ENCODE measurements at regions not wholly inside any gene's neighbourhood (a gene's known extent, or its start where the extent isn't known, plus 50 kb on each side); places are given as distances from the start of the nearest gene placed in this dataset.

GRCh38 chr7:25562673-25563182 lies 334.4 kb upstream of the NPVF start:
- Histone ChIP-seq H3K36me3 (ENCODE audit: insufficient read depth, low read length, poor library complexity, severe bottlenecking) (no peaks in the 10 kb centered on the region), H3K4me3 (ENCODE audit: low read depth, low read length, poor library complexity, severe bottlenecking) (no peak overlapping the region), H3K4me1 (ENCODE audit: insufficient read depth, low read length, poor library complexity, severe bottlenecking) (peaks cover 10% of the 10 kb centered on the region), H3K27ac (ENCODE audit: low read depth, low read length, poor library complexity, severe bottlenecking) (no peak overlapping the region), H3K27me3 (replicated peaks; ENCODE audit: insufficient read depth, low read depth, low read length, poor library complexity) (peaks cover under 1% of the 10 kb centered on the region), H3K9me3 (ENCODE audit: low read depth, low read length, poor library complexity, severe bottlenecking) (no peaks in the 10 kb centered on the region)
- intact Hi-C loops (cut with micrococcal nuclease; ENCODE audit: unreplicated experiment): no loop called here
- ChIA-PET CTCF (interaction anchor here (1.2 kb wide), 1 partner anchor 304 kb away, joined by 3 read pairs; no protein-coding TSS in a partner anchor), POLR2A (ENCODE audit: low non-redundant PET) (no interaction called here)
- TF ChIP-seq EZH2 (IDR thresholded peaks at IDR 0.05; ENCODE audit: borderline replicate concordance, low read depth, low read length, poor library complexity, severe bottlenecking) (no peak), CTCF (conservative IDR thresholded peaks at IDR 0.05; ENCODE audit: low read depth, low read length) (no peak)
- no TSS peak for BruUV-seq (replicated peaks)
- DNase-seq (ENCODE audit: low spot score): peak; percentile 16

GRCh38 chr7:25565002-25565401 lies 336.7 kb upstream of the NPVF start:
- DNase-seq (ENCODE audit: low spot score): no peak
- H3K27ac ChIP-seq (ENCODE audit: low read depth, low read length, poor library complexity, severe bottlenecking): no peak overlapping the region
- no peaks in the 10 kb centered on the region for H3K9me3 ChIP-seq (ENCODE audit: low read depth, low read length, poor library complexity, severe bottlenecking)
- intact Hi-C loops (cut with micrococcal nuclease; ENCODE audit: unreplicated experiment): loop anchor here (1.0 to 5.0 kb wide), 2 partner anchors 304 to 802 kb away; no protein-coding TSS in a partner anchor
- no peak overlapping the region for H3K4me3 ChIP-seq (ENCODE audit: low read depth, low read length, poor library complexity, severe bottlenecking)
- no peak for TF ChIP-seq CTCF (conservative IDR thresholded peaks at IDR 0.05; ENCODE audit: low read depth, low read length)
- no peak for TF ChIP-seq EZH2 (IDR thresholded peaks at IDR 0.05; ENCODE audit: borderline replicate concordance, low read depth, low read length, poor library complexity, severe bottlenecking)
- peaks cover 8% of the 10 kb centered on the region for H3K4me1 ChIP-seq (ENCODE audit: insufficient read depth, low read length, poor library complexity, severe bottlenecking)
- ChIA-PET POLR2A (ENCODE audit: low non-redundant PET) (no interaction called here), CTCF (interaction anchor here (0.5 to 3.4 kb wide), 3 partner anchors 169 to 306 kb away, joined by 3 to 21 read pairs (median 7); no protein-coding TSS in a partner anchor)
- no peaks in the 10 kb centered on the region for H3K36me3 ChIP-seq (ENCODE audit: insufficient read depth, low read length, poor library complexity, severe bottlenecking)
- no peaks in the 10 kb centered on the region for H3K27me3 ChIP-seq (replicated peaks; ENCODE audit: insufficient read depth, low read depth, low read length, poor library complexity)
- BruUV-seq (replicated peaks): no TSS peak

- Histone ChIP-seq H3K4me1 (ENCODE audit: insufficient read depth, low read length, poor library complexity, severe bottlenecking) (peaks cover 8% of the 10 kb centered on the region), H3K27ac (ENCODE audit: low read depth, low read length, poor library complexity, severe bottlenecking) (no peak overlapping the region), H3K27me3 (replicated peaks; ENCODE audit: insufficient read depth, low read depth, low read length, poor library complexity) (no peaks in the 10 kb centered on the region), H3K9me3 (ENCODE audit: low read depth, low read length, poor library complexity, severe bottlenecking) (no peaks in the 10 kb centered on the region), H3K36me3 (ENCODE audit: insufficient read depth, low read length, poor library complexity, severe bottlenecking) (no peaks in the 10 kb centered on the region), H3K4me3 (ENCODE audit: low read depth, low read length, poor library complexity, severe bottlenecking) (no peak overlapping the region)
- DNase-seq (ENCODE audit: low spot score): peak; percentile 65
- BruUV-seq (replicated peaks): no TSS peak
- intact Hi-C loops (cut with micrococcal nuclease; ENCODE audit: unreplicated experiment): loop anchor here (1.0 to 5.0 kb wide), 3 partner anchors 175 to 801 kb away; no protein-coding TSS in a partner anchor
- POLR2A ChIA-PET (ENCODE audit: low non-redundant PET): no interaction called here
- CTCF ChIA-PET: interaction anchor here (0.6 to 3.4 kb wide), 5 partner anchors 20 to 307 kb away, joined by 3 to 21 read pairs (median 3); no protein-coding TSS in a partner anchor
- TF ChIP-seq EZH2 (IDR thresholded peaks at IDR 0.05; ENCODE audit: borderline replicate concordance, low read depth, low read length, poor library complexity, severe bottlenecking) (no peak), CTCF (conservative IDR thresholded peaks at IDR 0.05; ENCODE audit: low read depth, low read length) (peak; percentile 100)
Measured at GRCh38 chr7:25565949-25566348, 337.7 kb upstream of the NPVF start.
